ENCODE measurements at regions not wholly inside any gene's neighbourhood (a gene's known extent, or its start where the extent isn't known, plus 50 kb on each side); places are given as distances from the start of the nearest gene placed in this dataset.

GRCh38 chr5:56763711-56764466 is 51.5 kb upstream of the MAP3K1 start:
- peak; percentile 98 for TF ChIP-seq GATA3 (IDR thresholded peaks at IDR 0.05; ENCODE audit: low read depth, low read length)
- peak; percentile 97 for TF ChIP-seq GATA2 (IDR thresholded peaks at IDR 0.05; ENCODE audit: low read depth, low read length)

DNA sequence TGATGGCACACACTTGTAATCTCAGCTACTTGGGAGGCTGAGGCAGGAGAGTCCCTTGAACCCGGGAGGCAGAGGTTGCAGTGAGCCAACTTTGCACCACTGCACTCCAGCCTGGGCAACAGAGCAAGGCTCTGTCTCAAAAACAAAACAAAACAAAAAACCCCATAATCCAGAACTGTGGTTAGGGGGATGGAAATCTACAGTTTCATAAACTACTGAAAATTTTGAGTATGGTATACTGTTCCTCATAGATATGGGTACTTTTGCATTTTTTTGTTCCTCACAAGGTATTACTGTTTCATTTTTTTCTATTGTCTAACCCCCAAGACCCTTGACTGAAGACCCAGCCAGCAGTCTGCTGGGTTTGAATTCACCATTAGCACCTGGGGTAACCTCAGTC is 52.2 kb upstream of the MAP3K1 start:
- TF ChIP-seq GATA2 (IDR thresholded peaks at IDR 0.05; ENCODE audit: low read depth, low read length) (no peak), GATA3 (IDR thresholded peaks at IDR 0.05; ENCODE audit: low read depth, low read length) (no peak)

DNA sequence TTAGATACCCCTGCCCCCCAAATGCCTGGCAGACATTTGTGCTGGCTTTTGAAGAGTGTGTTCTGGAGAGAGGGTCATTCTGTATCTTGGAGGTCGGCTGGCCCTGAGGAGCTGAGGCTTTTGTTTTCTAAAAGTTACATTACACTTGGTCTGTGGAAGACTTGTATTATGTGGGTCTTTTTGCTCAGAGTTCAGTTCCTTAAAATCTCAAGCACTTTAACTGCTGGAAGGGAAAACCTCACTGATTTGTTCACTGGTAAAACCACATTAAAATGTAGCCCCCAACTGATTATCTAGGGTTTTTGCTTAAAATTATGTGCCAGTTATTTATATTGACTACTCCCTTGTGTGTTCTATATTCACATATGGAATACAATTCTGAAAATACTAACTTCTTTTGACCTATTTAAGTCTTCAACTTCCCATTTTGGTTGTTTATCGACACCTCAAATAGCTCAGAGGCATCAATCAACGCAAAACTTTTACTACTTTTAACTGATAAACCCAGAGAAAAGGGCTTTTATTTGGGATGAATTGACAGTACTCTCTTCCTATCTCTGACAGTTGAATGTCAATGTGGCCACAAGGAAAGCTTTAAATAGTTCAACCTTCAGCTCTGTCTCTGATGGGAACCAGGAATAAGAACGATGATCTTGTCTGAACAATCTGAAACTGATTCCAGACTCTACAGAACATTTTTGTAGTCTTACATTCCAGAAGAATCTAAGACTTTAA is 54.0 kb upstream of the MAP3K1 start:
- TF ChIP-seq GATA3 (IDR thresholded peaks at IDR 0.05; ENCODE audit: low read depth, low read length) (no peak), GATA2 (IDR thresholded peaks at IDR 0.05; ENCODE audit: low read depth, low read length) (no peak)

GRCh38 chr5:56760723-56761122 is 54.6 kb upstream of the MAP3K1 start:
- TF ChIP-seq GATA3 (IDR thresholded peaks at IDR 0.05; ENCODE audit: low read depth, low read length) (no peak), GATA2 (IDR thresholded peaks at IDR 0.05; ENCODE audit: low read depth, low read length) (no peak)

GRCh38 chr5:56759521-56760216 is 55.7 kb upstream of the MAP3K1 start:
- TF ChIP-seq GATA2 (IDR thresholded peaks at IDR 0.05; ENCODE audit: low read depth, low read length) (no peak), GATA3 (IDR thresholded peaks at IDR 0.05; ENCODE audit: low read depth, low read length) (no peak)

GRCh38 chr5:56757077-56757476 is 58.3 kb upstream of the MAP3K1 start:
- TF ChIP-seq GATA3 (IDR thresholded peaks at IDR 0.05; ENCODE audit: low read depth, low read length) (no peak), GATA2 (IDR thresholded peaks at IDR 0.05; ENCODE audit: low read depth, low read length) (no peak)

- no peak for TF ChIP-seq GATA3 (IDR thresholded peaks at IDR 0.05; ENCODE audit: low read depth, low read length)
- no peak for TF ChIP-seq GATA2 (IDR thresholded peaks at IDR 0.05; ENCODE audit: low read depth, low read length)
These were observed 60.3 kb upstream of the MAP3K1 start for GRCh38 chr5:56755036-56755555.

- TF ChIP-seq GATA3 (IDR thresholded peaks at IDR 0.05; ENCODE audit: low read depth, low read length) (no peak), GATA2 (IDR thresholded peaks at IDR 0.05; ENCODE audit: low read depth, low read length) (no peak)
These were observed 63.6 kb upstream of the MAP3K1 start for GRCh38 chr5:56751572-56752313.

- no peak for TF ChIP-seq GATA2 (IDR thresholded peaks at IDR 0.05; ENCODE audit: low read depth, low read length)
- TF ChIP-seq GATA3 (IDR thresholded peaks at IDR 0.05; ENCODE audit: low read depth, low read length) = no peak
These were observed 65.5 kb upstream of the MAP3K1 start for GRCh38 chr5:56749842-56750241.

GRCh38 chr5:56746553-56747339 is 68.6 kb upstream of the MAP3K1 start:
- TF ChIP-seq GATA3 (IDR thresholded peaks at IDR 0.05; ENCODE audit: low read depth, low read length) = no peak
- TF ChIP-seq GATA2 (IDR thresholded peaks at IDR 0.05; ENCODE audit: low read depth, low read length) = no peak

- TF ChIP-seq GATA3 (IDR thresholded peaks at IDR 0.05; ENCODE audit: low read depth, low read length) (no peak), GATA2 (IDR thresholded peaks at IDR 0.05; ENCODE audit: low read depth, low read length) (no peak)
These were observed 69.5 kb upstream of the MAP3K1 start for GRCh38 chr5:56745864-56746263.

DNA sequence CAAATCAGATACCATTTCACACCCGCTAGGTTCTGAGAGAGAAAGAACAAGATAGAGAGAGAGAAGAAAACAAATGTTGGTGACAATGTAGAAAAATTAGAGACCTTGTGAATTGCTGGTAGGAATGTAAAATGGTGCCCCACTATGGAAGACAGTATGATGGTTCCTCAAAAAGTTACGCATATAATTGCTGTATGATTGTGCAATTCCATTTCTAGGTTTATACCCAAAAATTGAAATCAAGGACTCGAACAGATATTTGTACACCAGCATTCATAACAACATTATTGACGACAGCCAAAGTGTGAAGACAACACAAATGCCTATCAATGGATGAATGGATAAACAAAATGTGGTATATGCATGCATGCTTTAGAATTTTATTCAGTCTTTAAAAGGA is 74.5 kb upstream of the MAP3K1 start:
- TF ChIP-seq GATA3 (IDR thresholded peaks at IDR 0.05; ENCODE audit: low read depth, low read length) (no peak), GATA2 (IDR thresholded peaks at IDR 0.05; ENCODE audit: low read depth, low read length) (no peak)

DNA sequence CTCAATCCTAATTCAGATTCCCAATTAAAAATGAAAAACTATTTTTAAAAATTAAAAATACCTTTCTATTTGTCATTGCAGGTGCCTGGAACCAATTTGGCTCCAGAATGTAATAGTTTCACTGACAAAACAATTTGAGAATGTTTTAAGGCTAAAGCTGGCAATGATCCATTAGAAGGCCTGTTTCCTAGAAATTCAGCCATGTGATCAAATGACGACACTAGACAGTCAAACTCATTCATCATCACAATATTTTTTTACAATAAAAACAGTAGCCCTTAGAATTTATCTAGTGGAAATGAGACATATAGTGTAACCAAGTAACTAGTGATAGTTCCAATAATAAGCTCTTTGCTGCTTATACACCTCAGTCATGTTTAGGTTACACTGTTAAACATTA is 75.4 kb upstream of the MAP3K1 start:
- TF ChIP-seq GATA2 (IDR thresholded peaks at IDR 0.05; ENCODE audit: low read depth, low read length) = no peak
- TF ChIP-seq GATA3 (IDR thresholded peaks at IDR 0.05; ENCODE audit: low read depth, low read length) = no peak

Data from SH-SY5Y (cell line).